GM10266 (cell line): ENCODE measurements at regions not wholly inside any gene's neighbourhood (a gene's known extent, or its start where the extent isn't known, plus 50 kb on each side); places are given as distances from the start of the nearest gene placed in this dataset.

Source experiments
- DNase-seq: peaks from one replicate; pipeline ENCODE4 v3.0.0; 2012; ENCODE audit errors: extremely low spot score
- CTCF ChIP-seq: IDR thresholded peaks from 2 replicates; pipeline ENCODE4 v1.5.1; 2012; ENCODE audit warnings: mild to moderate bottlenecking, low read depth; ENCODE audit not compliant: control insufficient read depth, insufficient read depth; ENCODE audit errors: missing control alignments

- DNase-seq, result no peak
- TF ChIP-seq CTCF, result no peak
Measured at GRCh38 chr1:36625253-36625934, 142.7 kb upstream of the CSF3R start.

GRCh38 chr1:36624466-36624865, 141.8 kb upstream of the CSF3R start:
- TF ChIP-seq CTCF, result no peak
- DNase-seq, result no peak

- no peak for TF ChIP-seq CTCF
- DNase-seq, result no peak
Measured at GRCh38 chr1:36622741-36623648, 140.3 kb upstream of the CSF3R start.

- TF ChIP-seq CTCF, result no peak
- no peak for DNase-seq
Measured at GRCh38 chr1:36621531-36621930, 138.8 kb upstream of the CSF3R start.

- TF ChIP-seq CTCF, result no peak
- DNase-seq, result no peak
Measured at GRCh38 chr1:36620142-36620541, 137.4 kb upstream of the CSF3R start.

GRCh38 chr1:36614991-36615390, 132.3 kb upstream of the CSF3R start:
- no peak for DNase-seq
- no peak for TF ChIP-seq CTCF

GRCh38 chr1:36614571-36614970, 131.9 kb upstream of the CSF3R start:
- DNase-seq, result no peak
- TF ChIP-seq CTCF, result no peak
